HepG2 (cell line): ENCODE measurements at regions not wholly inside any gene's neighbourhood (a gene's known extent, or its start where the extent isn't known, plus 50 kb on each side); places are given as distances from the start of the nearest gene placed in this dataset.
A peak's percentile ranks its signal among the peaks of the same experiment; 100 is the strongest.

Experiments
- ATAC-seq: fragments of 200-7000 bp; cut with Tn5 transposase; 3 replicates; pipeline ENCODE4 v1.9.1; 2020; ENCODE audit warnings: mild to moderate bottlenecking, moderate library complexity
- BruUV-seq: library from RNA; stranded (reverse); fragments of 400-500 nt; replicated peaks from 2 replicates; lab custom pipeline; 2021; lab: Mats Ljungman, UMichigan
- CTCF ChIA-PET: fragments of 300-600 bp; formaldehyde crosslinking; extraction: SDS; loops from one replicate; lab custom pipeline; 2021; ENCODE audit warnings: low total read pairs, inconsistent platforms, low intra/inter-chr PET ratio; lab: Yijun Ruan, JAX
- POLR2A ChIA-PET: fragments of 350-600 bp; sonication (Branson Sonifier 250); formaldehyde crosslinking; loops from one replicate; lab custom pipeline; 2020; ENCODE audit warnings: antibody characterized with exemption, inconsistent platforms; lab: Yijun Ruan, JAX
- DNase-seq: peaks from one replicate; pipeline ENCODE4 v3.0.0-alpha.2; 2015; ENCODE audit warnings: low spot score
- FAIRE-seq: peaks from 3 replicates; lab custom pipeline; 2011; peaks lifted over from hg19 to GRCh38; lab: Jason Lieb, UNC
- H2AFZ ChIP-seq: one replicate; pipeline ENCODE4 v1.6.1; 2011; ENCODE audit warnings: low read length, inconsistent platforms
- H3K27ac ChIP-seq: fragments of 300-600 bp; 3 replicates; pipeline ENCODE4 v1.8.0; 2011; ENCODE audit warnings: mixed run types, mild to moderate bottlenecking, mixed read lengths, low read length, inconsistent platforms; ENCODE audit not compliant: insufficient read depth; ENCODE audit errors: extremely low read length
- H3K27me3 ChIP-seq, 2 experiments: fragments of 200-600 bp in 1 of 2; 2 replicates in 1 of 2; 3 replicates in 1 of 2; pipeline versions ENCODE4 v1.6.0 to v1.8.0; 2011; ENCODE audit warnings: low read length in 2 of 2, mild to moderate bottlenecking in 2 of 2, moderate library complexity in 2 of 2, inconsistent platforms in 1 of 2; ENCODE audit not compliant: insufficient read depth in 2 of 2, control insufficient read depth in 1 of 2
- H3K36me3 ChIP-seq, 2 experiments: fragments of 200-600 bp in 1 of 2; replicated peaks in 1 of 2; 2 replicates in 1 of 2; 3 replicates in 1 of 2; pipeline versions ENCODE4 v1.5.1 to v1.8.0; 2011; ENCODE audit warnings: low read length in 2 of 2, inconsistent platforms in 1 of 2; ENCODE audit not compliant: insufficient read depth in 2 of 2, control insufficient read depth in 1 of 2
- H3K4me1 ChIP-seq: 2 replicates; pipeline ENCODE4 v1.5.1; 2012; ENCODE audit warnings: low read length, inconsistent platforms; ENCODE audit not compliant: insufficient read depth
- H3K4me2 ChIP-seq: 2 replicates; pipeline ENCODE4 v1.6.0; 2011; ENCODE audit warnings: low read depth, low read length, inconsistent platforms
- H3K4me3 ChIP-seq, 3 experiments: fragments of 200-600 bp in 1 of 3; sonication (generic), shearing (Covaris generic) in 1 of 3; replicated peaks in 1 of 3; 2 replicates each; pipeline ENCODE4 v1.5.1; 2011 to 2016; ENCODE audit warnings: low read length in 3 of 3, inconsistent platforms in 2 of 3, low read depth in 2 of 3, mild to moderate bottlenecking in 2 of 3, control low read depth in 1 of 3, mixed read lengths in 1 of 3; ENCODE audit not compliant: insufficient read depth in 1 of 3
- H3K79me2 ChIP-seq: one replicate; pipeline ENCODE4 v1.6.1; 2011; ENCODE audit warnings: low read length, inconsistent platforms; ENCODE audit not compliant: insufficient read depth
- H3K9ac ChIP-seq: 2 replicates; pipeline ENCODE4 v1.6.0; 2011; ENCODE audit warnings: mild to moderate bottlenecking, low read depth, low read length, inconsistent platforms; ENCODE audit not compliant: insufficient read depth
- H3K9me3 ChIP-seq: 2 replicates; pipeline ENCODE4 v1.5.1; 2012; ENCODE audit warnings: mild to moderate bottlenecking, low read length
- H4K20me1 ChIP-seq: 2 replicates; pipeline ENCODE4 v1.6.0; 2011; ENCODE audit warnings: inconsistent platforms, mild to moderate bottlenecking, low read length, moderate library complexity; ENCODE audit not compliant: insufficient read depth
- CBX5 ChIP-seq: sonication (generic); formaldehyde crosslinking; IDR thresholded peaks from 2 replicates; pipeline ENCODE4 v1.4.0; 2020; ENCODE audit warnings: missing genetic modification reagents, borderline replicate concordance
- EP300 ChIP-seq, 3 experiments: sonication (generic) in 1 of 3; formaldehyde crosslinking in 1 of 3; IDR thresholded peaks; 2 replicates each; pipeline versions ENCODE4 v1.5.1 to v1.6.1; 2011 to 2020; ENCODE audit warnings: low read depth in 2 of 3, low read length in 2 of 3, borderline replicate concordance in 1 of 3, improper control_type of control experiment in 1 of 3, mild to moderate bottlenecking in 1 of 3, missing genetic modification reagents in 1 of 3, moderate library complexity in 1 of 3
- HOXA3 ChIP-seq: sonication (generic); formaldehyde crosslinking; IDR thresholded peaks from 2 replicates; pipeline ENCODE4 v1.5.0; 2020; ENCODE audit warnings: missing genetic modification reagents
- MEIS1 ChIP-seq: sonication (generic); formaldehyde crosslinking; IDR thresholded peaks from 2 replicates; pipeline ENCODE4 v1.9.0; 2021; ENCODE audit warnings: mild to moderate bottlenecking, missing genetic modification reagents, moderate library complexity, borderline replicate concordance
- PAWR ChIP-seq: sonication (generic); formaldehyde crosslinking; IDR thresholded peaks from 2 replicates; pipeline ENCODE4 v1.4.0; 2020; ENCODE audit warnings: missing genetic modification reagents, mild to moderate bottlenecking, borderline replicate concordance
- PAX8 ChIP-seq: sonication (generic); formaldehyde crosslinking; IDR thresholded peaks from 2 replicates; pipeline ENCODE4 v1.8.0; 2022; ENCODE audit warnings: mild to moderate bottlenecking, missing genetic modification reagents, borderline replicate concordance
- RCOR2 ChIP-seq: IDR thresholded peaks from 2 replicates; pipeline ENCODE4 v1.6.1; 2016; ENCODE audit warnings: missing biosample characterization, missing genetic modification reagents
- RXRB ChIP-seq: IDR thresholded peaks from 2 replicates; pipeline ENCODE4 v1.6.1; 2016; ENCODE audit warnings: borderline replicate concordance, missing genetic modification reagents, missing compliant biosample characterization
- SAP130 ChIP-seq: IDR thresholded peaks from 2 replicates; pipeline ENCODE4 v1.6.1; 2016; ENCODE audit warnings: low read depth
- ZBTB20 ChIP-seq: sonication (generic); formaldehyde crosslinking; IDR thresholded peaks from 2 replicates; pipeline ENCODE4 v1.8.1; 2023; ENCODE audit warnings: missing genetic modification reagents, low read depth, mild to moderate bottlenecking, borderline replicate concordance
- ZNF441 ChIP-seq: sonication (generic); formaldehyde crosslinking; IDR thresholded peaks from 2 replicates; pipeline ENCODE4 v1.7.0; 2021; ENCODE audit warnings: missing genetic modification reagents, borderline replicate concordance
- WGBS: methylation state at CpG from one replicate; pipeline ENCODE4 v1.1.6; 2017; ENCODE audit warnings: low lambda C conversion rate; 5-methylcytosine and 5-hydroxymethylcytosine counted together
- in situ Hi-C: cut with HindIII; loops from 2 replicates; pipeline ENCODE4 v1.10.0; 2017; ENCODE audit warnings: low pct_unique_long_range_greater_than_20kb; ENCODE audit not compliant: extremely low pct_ligation_motif_present
- intact Hi-C: fragments of 100-400 bp; cut with micrococcal nuclease; formaldehyde crosslinking; loops from one replicate; pipeline ENCODE4 v1.10.0; 2022; ENCODE audit not compliant: unreplicated experiment
- TF ChIP-seq, protein P1 (sequence below): sonication (generic); formaldehyde crosslinking; IDR thresholded peaks from 2 replicates; pipeline ENCODE4 v1.5.1; 2020; ENCODE audit warnings: missing genetic modification reagents, mild to moderate bottlenecking, borderline replicate concordance
- TF ChIP-seq, protein P2 (sequence below): sonication (generic); formaldehyde crosslinking; IDR thresholded peaks from 2 replicates; pipeline ENCODE4 v1.4.0; 2020; ENCODE audit warnings: missing genetic modification reagents
- TF ChIP-seq, protein P3 (sequence below): fragments of 450-650 bp; IDR thresholded peaks from 2 replicates; pipeline ENCODE4 v1.6.1; 2017; ENCODE audit warnings: mild to moderate bottlenecking
- TF ChIP-seq, protein P4 (sequence below): sonication (generic); formaldehyde crosslinking; IDR thresholded peaks from 2 replicates; pipeline ENCODE4 v1.4.0; 2020; ENCODE audit warnings: mild to moderate bottlenecking, missing genetic modification reagents

DNA sequence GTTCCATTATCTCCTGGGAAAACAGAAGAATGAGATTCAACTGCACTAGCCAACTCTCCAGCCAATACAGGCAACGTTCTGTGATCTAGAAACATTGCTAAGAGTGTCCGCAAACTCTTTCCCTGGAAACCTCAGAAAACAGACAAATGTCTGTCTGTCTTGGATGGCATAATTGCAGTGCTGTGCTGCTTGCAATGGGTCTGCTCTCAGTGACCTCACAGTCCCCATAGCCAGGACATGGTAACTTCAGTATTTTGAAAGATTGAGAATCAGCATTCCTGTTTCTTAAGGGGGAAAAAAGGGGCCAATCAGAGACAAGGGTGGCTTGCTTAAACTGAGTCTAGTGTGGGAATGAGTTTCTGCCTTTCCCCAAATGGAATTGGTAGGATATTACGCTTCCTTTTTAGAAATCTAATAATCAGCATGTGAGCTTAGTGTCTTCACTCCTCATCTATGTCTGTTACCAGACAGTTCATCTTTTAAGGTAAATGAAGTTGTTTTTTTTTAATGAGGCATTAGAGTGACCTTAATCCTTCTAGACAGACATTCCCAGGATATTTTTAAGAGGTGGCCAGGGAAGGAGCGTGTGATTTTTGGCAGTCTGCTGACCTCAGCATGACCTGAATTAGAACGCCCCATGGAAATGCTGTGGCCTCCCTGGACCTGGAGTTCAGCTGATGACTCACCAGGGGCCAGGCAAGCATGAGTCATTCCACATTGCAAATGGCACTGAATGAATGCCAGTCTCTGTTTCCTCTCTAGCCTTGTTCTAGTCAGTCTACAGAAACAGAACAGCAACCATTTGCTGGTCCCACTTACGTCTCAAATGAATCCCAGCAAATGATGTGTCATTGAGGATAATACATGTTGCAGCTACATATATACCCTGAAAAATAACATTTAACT lies 210.2 kb upstream of the ACTBL2 start:
- CTCF ChIA-PET: no interaction called here
- H3K36me3 ChIP-seq: no peaks in the 10 kb centered on the region
- peak overlapping the region; percentile 79 for H2AFZ ChIP-seq
- peak overlapping the region; percentile 85 for H3K27ac ChIP-seq
- peak overlapping the region; percentile 55 for H3K4me2 ChIP-seq
- intact Hi-C loops (loop anchor here (1.0 to 10.0 kb wide), 2 partner anchors 25 to 518 kb away; partner anchors contain the start of gene GPBP1), in situ Hi-C loops (no loop called here)
- peak overlapping the region; percentile 32; the same call in 1 of the 2 replicates for H3K9ac ChIP-seq
- H4K20me1 ChIP-seq: no peaks in the 10 kb centered on the region
- peak; percentile 95 for ATAC-seq
- peaks cover 49% of the 10 kb centered on the region for H3K4me1 ChIP-seq
- POLR2A ChIA-PET: interaction anchor here (3.2 kb wide), 1 partner anchor 42 kb away, joined by 20 read pairs; no protein-coding TSS in a partner anchor
- DNase-seq: peak; percentile 92
- no peaks in the 10 kb centered on the region for H3K9me3 ChIP-seq
- no peak overlapping the region; a peak in 1 of 6 replicates for H3K4me3 ChIP-seq
- WGBS: 53% methylated on average over 6 of the region's 6 CpGs
- BruUV-seq: no TSS peak
- peak; percentile 80 for FAIRE-seq
- no peaks in the 10 kb centered on the region for H3K27me3 ChIP-seq
- no peaks in the 10 kb centered on the region for H3K79me2 ChIP-seq
- TF ChIP-seq, protein P1, sequence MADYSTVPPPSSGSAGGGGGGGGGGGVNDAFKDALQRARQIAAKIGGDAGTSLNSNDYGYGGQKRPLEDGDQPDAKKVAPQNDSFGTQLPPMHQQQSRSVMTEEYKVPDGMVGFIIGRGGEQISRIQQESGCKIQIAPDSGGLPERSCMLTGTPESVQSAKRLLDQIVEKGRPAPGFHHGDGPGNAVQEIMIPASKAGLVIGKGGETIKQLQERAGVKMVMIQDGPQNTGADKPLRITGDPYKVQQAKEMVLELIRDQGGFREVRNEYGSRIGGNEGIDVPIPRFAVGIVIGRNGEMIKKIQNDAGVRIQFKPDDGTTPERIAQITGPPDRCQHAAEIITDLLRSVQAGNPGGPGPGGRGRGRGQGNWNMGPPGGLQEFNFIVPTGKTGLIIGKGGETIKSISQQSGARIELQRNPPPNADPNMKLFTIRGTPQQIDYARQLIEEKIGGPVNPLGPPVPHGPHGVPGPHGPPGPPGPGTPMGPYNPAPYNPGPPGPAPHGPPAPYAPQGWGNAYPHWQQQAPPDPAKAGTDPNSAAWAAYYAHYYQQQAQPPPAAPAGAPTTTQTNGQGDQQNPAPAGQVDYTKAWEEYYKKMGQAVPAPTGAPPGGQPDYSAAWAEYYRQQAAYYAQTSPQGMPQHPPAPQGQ (CRISPR knock-in tag): no peak
- TF ChIP-seq RXRB (peak; percentile 84), MEIS1 (CRISPR knock-in tag) (no peak), EP300 (IDR thresholded peaks at IDR 0.05; ENCODE audit: low read depth in 2 of 2, low read length in 2 of 2) (peak; percentile 38 to 82; a peak in 2 of 4 replicates), EP300 (CRISPR knock-in tag; IDR thresholded peaks at IDR 0.05; ENCODE audit: borderline replicate concordance) (peak; percentile 79), RCOR2 (CRISPR knock-in tag) (peak; percentile 43; the same call in 1 of the 2 replicates), CBX5 (CRISPR knock-in tag) (peak; percentile 65; the same call in 1 of the 2 replicates), ZBTB20 (CRISPR knock-in tag) (no peak), SAP130 (CRISPR knock-in tag) (peak; percentile 73; the same call in 1 of the 2 replicates), PAWR (CRISPR knock-in tag) (no peak), PAX8 (CRISPR knock-in tag) (no peak), HOXA3 (CRISPR knock-in tag) (peak; percentile 51; the same call in 1 of the 2 replicates), ZNF441 (CRISPR knock-in tag) (no peak)
- TF ChIP-seq, protein P2, sequence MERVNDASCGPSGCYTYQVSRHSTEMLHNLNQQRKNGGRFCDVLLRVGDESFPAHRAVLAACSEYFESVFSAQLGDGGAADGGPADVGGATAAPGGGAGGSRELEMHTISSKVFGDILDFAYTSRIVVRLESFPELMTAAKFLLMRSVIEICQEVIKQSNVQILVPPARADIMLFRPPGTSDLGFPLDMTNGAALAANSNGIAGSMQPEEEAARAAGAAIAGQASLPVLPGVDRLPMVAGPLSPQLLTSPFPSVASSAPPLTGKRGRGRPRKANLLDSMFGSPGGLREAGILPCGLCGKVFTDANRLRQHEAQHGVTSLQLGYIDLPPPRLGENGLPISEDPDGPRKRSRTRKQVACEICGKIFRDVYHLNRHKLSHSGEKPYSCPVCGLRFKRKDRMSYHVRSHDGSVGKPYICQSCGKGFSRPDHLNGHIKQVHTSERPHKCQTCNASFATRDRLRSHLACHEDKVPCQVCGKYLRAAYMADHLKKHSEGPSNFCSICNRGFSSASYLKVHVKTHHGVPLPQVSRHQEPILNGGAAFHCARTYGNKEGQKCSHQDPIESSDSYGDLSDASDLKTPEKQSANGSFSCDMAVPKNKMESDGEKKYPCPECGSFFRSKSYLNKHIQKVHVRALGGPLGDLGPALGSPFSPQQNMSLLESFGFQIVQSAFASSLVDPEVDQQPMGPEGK (CRISPR knock-in tag): 0 out of 2 replicates have a peak, but pooled peaks have one; percentile 22
- TF ChIP-seq, protein P3, sequence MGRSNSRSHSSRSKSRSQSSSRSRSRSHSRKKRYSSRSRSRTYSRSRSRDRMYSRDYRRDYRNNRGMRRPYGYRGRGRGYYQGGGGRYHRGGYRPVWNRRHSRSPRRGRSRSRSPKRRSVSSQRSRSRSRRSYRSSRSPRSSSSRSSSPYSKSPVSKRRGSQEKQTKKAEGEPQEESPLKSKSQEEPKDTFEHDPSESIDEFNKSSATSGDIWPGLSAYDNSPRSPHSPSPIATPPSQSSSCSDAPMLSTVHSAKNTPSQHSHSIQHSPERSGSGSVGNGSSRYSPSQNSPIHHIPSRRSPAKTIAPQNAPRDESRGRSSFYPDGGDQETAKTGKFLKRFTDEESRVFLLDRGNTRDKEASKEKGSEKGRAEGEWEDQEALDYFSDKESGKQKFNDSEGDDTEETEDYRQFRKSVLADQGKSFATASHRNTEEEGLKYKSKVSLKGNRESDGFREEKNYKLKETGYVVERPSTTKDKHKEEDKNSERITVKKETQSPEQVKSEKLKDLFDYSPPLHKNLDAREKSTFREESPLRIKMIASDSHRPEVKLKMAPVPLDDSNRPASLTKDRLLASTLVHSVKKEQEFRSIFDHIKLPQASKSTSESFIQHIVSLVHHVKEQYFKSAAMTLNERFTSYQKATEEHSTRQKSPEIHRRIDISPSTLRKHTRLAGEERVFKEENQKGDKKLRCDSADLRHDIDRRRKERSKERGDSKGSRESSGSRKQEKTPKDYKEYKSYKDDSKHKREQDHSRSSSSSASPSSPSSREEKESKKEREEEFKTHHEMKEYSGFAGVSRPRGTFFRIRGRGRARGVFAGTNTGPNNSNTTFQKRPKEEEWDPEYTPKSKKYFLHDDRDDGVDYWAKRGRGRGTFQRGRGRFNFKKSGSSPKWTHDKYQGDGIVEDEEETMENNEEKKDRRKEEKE: no peak
- TF ChIP-seq, protein P4, sequence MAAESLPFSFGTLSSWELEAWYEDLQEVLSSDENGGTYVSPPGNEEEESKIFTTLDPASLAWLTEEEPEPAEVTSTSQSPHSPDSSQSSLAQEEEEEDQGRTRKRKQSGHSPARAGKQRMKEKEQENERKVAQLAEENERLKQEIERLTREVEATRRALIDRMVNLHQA (CRISPR knock-in tag): no peak
